Stimulated activated CD8-positive, alpha-beta memory T cell treated with anti-CD3 and anti-CD28 coated beads, Interleukin-4, amount 100 ng/mL, for 1 hour (primary cell): ENCODE measurements at regions not wholly inside any gene's neighbourhood (a gene's known extent, or its start where the extent isn't known, plus 50 kb on each side); places are given as distances from the start of the nearest gene placed in this dataset.
"Not testable (repeated sequence)": the region's sequence is repeated elsewhere in the genome, so short reads cannot be mapped to it uniquely, and the experiment has no call there.

Experiments
- DNase-seq, 2 donors: peaks; one replicate each; pipeline ENCODE4 v3.0.0-alpha.2; 2020; ENCODE audit warnings: low read depth in 2 of 2, low spot score in 1 of 2

- DNase-seq: no peak
These were observed 112.3 kb downstream of the PCSK1 start for GRCh38 chr5:96320797-96321196.

- not testable (repeated sequence) for DNase-seq
These were observed 112.9 kb downstream of the PCSK1 start for GRCh38 chr5:96319981-96320739.

- no peak for DNase-seq
These were observed 114.4 kb downstream of the PCSK1 start for GRCh38 chr5:96318569-96319110.

- DNase-seq: no peak
These were observed 115.1 kb downstream of the PCSK1 start for GRCh38 chr5:96317945-96318344.

GRCh38 chr5:96316487-96316886, 116.6 kb downstream of the PCSK1 start:
- no peak for DNase-seq

- DNase-seq: no peak
These were observed 117.0 kb downstream of the PCSK1 start for GRCh38 chr5:96316017-96316416.

- no peak for DNase-seq
These were observed 117.6 kb downstream of the PCSK1 start for GRCh38 chr5:96315431-96315830.

- no peak for DNase-seq
These were observed 120.7 kb downstream of the PCSK1 start for GRCh38 chr5:96312383-96312782.

- DNase-seq: not testable (repeated sequence)
These were observed 126.0 kb downstream of the PCSK1 start for GRCh38 chr5:96307047-96307446.

GRCh38 chr5:96302174-96302738, 130.8 kb downstream of the PCSK1 start:
- DNase-seq: no peak

GRCh38 chr5:96300976-96301375, 132.1 kb downstream of the PCSK1 start:
- no peak for DNase-seq

- DNase-seq: no peak
These were observed 135.2 kb downstream of the PCSK1 start for GRCh38 chr5:96297867-96298266.

GRCh38 chr5:96297290-96297689, 135.8 kb downstream of the PCSK1 start:
- no peak for DNase-seq

- DNase-seq: no peak
These were observed 138.2 kb downstream of the PCSK1 start for GRCh38 chr5:96294884-96295202.

- DNase-seq: no peak
These were observed 138.8 kb downstream of the PCSK1 start for GRCh38 chr5:96293966-96294883.

- DNase-seq: no peak
These were observed 140.3 kb downstream of the PCSK1 start for GRCh38 chr5:96292582-96293247.

GRCh38 chr5:96289287-96289686, 143.8 kb downstream of the PCSK1 start:
- not testable (repeated sequence) for DNase-seq

- no peak for DNase-seq
These were observed 144.2 kb downstream of the PCSK1 start for GRCh38 chr5:96288845-96289185.

GRCh38 chr5:96288166-96288844, 144.7 kb downstream of the PCSK1 start:
- no peak for DNase-seq

- DNase-seq: no peak
These were observed 145.9 kb downstream of the PCSK1 start for GRCh38 chr5:96287136-96287535.

- DNase-seq: no peak
These were observed 147.2 kb downstream of the PCSK1 start for GRCh38 chr5:96285823-96286222.
